ENCODE measurements at regions not wholly inside any gene's neighbourhood (a gene's known extent, or its start where the extent isn't known, plus 50 kb on each side); places are given as distances from the start of the nearest gene placed in this dataset.

- TF ChIP-seq CTCF (IDR thresholded peaks at IDR 0.05; ENCODE audit: insufficient read depth, low read depth, low read length) (no peak), EZH2 (IDR thresholded peaks at IDR 0.05; ENCODE audit: insufficient read depth, low read length) (no peak)
Observed at GRCh38 chr18:41022484-41022883, 932.5 kb upstream of the PIK3C3 start.
